Mesenteric fat pad (tissue), 1 donor: ENCODE measurements at regions not wholly inside any gene's neighbourhood (a gene's known extent, or its start where the extent isn't known, plus 50 kb on each side); places are given as distances from the start of the nearest gene placed in this dataset.

Source experiments
- DNase-seq: peaks from one replicate; pipeline ENCODE4 v3.0.0-alpha.2; 2020; ENCODE audit warnings: low spot score
- donor health status: DM: yes; HTN: yes; CAD: no.

- DNase-seq = no peak
Measured at GRCh38 chr15:31805090-31805662, 225.1 kb upstream of the CHRNA7 start.

DNA sequence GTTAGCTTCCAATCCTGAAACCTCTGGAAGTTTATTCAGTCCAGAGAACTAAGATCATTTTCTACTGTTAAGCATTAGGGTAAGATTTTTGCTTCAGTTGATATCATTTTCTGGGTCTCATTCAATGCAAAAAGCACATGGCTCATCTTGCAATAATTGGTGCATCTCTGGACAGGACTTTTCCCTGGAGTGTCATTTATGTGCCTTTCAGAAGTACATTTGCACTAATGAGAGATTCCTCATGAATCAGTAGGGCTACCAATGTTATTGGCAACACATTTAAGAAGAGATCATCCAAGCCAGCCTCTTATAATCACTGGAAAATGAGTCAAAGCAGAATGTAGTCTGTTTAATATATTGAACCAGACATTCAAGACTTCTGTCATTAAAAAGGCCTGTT lies 224.2 kb upstream of the CHRNA7 start:
- no peak for DNase-seq

DNA sequence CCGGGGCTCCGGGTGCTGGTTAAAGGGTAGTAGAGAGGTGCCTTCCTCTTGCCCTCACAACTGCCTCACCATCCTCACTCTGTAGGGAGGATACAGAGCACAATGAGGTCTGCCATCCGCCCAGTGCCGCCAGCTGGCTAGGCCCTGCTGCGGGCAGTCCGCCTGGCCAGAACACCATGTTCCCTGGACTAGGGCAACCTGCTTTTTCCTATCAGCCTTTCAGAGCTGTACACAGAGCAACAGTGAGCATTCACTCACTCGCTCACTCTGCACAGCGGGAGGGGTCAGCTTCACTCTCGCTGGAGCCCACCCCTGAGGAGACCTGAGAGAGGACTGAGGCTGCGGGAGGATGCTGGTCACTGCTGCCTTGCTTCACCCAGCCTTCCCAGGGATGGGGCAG lies 218.7 kb upstream of the CHRNA7 start:
- DNase-seq = no peak

DNA sequence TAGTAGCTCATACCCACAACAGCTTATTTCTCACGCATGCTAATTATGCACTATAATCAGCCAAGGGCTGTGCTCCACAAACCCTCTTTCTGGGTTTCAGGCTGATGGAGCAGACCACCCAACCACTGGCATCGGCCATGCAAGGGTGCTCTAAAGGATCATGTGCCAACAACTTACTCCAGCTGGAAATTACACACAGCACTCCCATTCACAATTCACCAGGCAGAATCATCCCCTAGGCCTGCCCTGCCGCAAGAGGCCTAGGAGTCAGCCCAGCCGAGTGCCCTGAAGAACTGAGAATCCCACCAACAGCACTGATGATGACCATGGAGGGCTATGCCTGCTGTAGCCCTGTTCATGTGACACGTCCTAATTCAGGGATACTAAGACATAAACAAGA lies 216.2 kb upstream of the CHRNA7 start:
- DNase-seq = no peak

GRCh38 chr15:31815411-31816155 lies 214.7 kb upstream of the CHRNA7 start:
- DNase-seq = no peak

DNA sequence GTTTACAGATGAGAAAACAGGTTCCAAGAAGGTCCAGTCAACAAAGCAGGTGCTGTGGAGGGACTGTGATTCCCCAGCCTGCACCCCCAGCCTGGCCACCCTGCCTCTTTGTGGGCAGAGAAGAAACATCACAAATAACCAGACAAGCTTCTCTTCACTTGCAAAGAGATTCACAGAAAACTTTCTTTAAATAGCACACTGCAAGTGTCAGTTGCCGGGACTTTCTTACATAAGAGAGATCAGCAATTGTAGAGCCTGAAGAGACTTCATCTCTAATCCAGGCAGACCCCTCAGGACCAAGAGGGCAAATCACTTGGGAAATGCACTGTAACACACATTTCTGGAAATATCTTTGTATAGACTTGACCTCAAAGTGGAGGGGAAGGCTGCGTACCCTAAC lies 207.9 kb upstream of the CHRNA7 start:
- DNase-seq = no peak

DNA sequence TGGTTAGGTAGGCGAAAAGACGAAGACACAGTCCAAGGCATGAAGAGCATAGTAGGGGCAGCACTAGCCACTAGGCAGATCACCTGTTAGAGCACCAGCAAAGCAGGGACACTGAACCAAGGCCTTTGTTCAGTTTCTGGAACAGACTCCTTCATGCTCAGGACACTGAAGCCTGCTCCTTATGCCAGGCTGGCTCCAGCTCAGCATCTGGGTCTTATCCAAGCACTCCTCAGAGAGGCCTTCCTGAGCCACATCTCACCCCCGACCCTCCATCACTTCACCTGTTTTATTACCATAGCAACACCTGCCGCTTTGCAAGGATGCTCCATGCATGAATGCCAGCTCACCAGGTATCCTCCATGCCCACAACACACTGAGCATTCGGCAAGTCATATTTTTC lies 206.3 kb upstream of the CHRNA7 start:
- DNase-seq = no peak

- no peak for DNase-seq
Measured at GRCh38 chr15:31828594-31828993, 201.7 kb upstream of the CHRNA7 start.

DNA sequence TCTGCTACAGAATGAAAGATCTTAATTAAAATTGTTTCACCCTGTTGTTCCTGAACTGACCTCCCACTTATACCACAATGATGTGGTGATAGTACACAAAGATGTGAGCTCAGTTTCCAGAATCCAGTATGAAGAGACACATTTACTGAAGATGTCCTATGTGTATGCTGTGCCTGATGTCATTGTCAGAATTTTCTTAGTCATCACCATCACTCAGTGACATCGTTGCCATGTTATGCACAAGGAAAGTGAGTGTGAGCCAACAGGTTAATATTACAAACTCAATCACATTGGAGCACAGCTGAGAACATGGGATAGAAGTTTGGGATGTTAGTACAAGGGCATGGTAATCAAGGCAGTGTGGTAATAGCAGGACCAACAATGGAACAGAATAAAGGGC lies 199.7 kb upstream of the CHRNA7 start:
- DNase-seq = no peak

DNA sequence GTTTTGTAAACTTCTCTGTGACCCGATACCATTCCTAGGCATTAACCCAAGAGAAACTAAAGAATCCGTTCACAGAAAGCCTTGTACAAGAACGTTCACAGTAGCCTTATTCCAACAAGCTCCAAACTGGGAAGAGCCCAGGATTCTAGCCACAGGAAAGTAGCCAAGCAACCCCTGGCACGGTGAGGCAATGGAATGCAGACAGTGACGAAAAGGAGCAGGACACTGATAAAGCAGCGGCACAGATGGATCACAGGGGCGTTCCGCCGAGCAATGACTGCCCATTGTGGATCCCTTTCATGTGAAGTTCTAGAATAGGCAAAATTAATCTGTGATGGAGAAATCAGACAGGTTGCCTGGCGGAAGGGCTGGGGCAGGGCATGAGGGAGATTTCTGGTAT lies 198.7 kb upstream of the CHRNA7 start:
- DNase-seq = no peak

- DNase-seq = no peak
Measured at GRCh38 chr15:31834654-31835053, 195.7 kb upstream of the CHRNA7 start.

- no peak for DNase-seq
Measured at GRCh38 chr15:31839388-31839787, 190.9 kb upstream of the CHRNA7 start.

DNA sequence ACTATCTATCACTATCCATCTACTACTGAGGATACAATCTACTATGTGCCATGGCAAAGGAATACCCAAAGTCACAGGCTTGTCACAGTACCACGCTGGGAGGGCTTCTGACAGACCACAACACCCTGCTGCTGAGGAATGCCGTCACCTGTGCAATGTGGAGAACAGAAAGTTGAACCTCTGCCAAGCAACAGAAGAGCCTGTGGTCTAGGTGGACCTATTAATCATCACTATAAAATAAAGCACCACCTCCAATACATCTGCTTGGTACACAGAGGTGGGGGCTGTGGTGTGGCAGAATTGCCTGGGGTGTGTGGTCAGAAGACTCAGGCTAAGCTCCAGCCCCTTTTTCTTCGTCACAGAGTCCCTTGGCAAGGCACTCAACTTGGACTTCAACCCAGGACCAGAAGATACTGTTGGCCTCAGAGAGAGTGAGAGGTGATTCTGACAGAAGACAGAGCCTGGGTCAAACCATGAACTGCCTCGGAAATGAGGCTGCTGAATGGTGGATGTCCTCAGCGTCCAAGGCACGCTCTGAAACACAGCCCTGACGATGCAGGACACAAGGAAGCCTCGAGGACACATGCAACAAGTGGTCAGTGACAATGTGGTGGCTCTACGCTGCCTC lies 189.4 kb upstream of the CHRNA7 start:
- DNase-seq = no peak

- no peak for DNase-seq
Measured at GRCh38 chr15:31842532-31843195, 187.7 kb upstream of the CHRNA7 start.

GRCh38 chr15:31843426-31844055 lies 186.8 kb upstream of the CHRNA7 start:
- no peak for DNase-seq

GRCh38 chr15:31845791-31846190 lies 184.5 kb upstream of the CHRNA7 start:
- DNase-seq = no peak

- no peak for DNase-seq
Measured at GRCh38 chr15:31847961-31848360, 182.4 kb upstream of the CHRNA7 start.

- no peak for DNase-seq
Measured at GRCh38 chr15:31848621-31849020, 181.7 kb upstream of the CHRNA7 start.

GRCh38 chr15:31852933-31853799 lies 177.1 kb upstream of the CHRNA7 start:
- DNase-seq = no peak

DNA sequence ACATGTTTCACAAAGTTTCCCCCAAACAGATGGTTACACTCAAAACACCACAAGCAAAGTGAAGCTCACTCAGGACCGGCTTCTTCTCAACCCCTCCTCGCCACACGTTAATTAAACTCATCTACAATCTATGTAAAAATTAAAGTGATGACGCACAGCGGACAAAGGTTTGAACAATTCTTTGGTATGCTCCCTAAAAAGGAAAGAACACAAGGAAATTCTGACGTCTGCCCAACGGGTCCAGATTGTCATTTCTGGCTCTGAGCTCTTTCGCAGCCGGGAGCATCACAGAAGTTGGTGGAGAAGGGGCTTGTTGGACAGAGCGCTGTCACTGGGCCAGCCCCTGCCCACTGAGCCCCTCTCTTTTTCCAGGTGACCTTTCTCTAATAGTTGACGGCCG lies 173.7 kb upstream of the CHRNA7 start:
- DNase-seq = no peak

DNA sequence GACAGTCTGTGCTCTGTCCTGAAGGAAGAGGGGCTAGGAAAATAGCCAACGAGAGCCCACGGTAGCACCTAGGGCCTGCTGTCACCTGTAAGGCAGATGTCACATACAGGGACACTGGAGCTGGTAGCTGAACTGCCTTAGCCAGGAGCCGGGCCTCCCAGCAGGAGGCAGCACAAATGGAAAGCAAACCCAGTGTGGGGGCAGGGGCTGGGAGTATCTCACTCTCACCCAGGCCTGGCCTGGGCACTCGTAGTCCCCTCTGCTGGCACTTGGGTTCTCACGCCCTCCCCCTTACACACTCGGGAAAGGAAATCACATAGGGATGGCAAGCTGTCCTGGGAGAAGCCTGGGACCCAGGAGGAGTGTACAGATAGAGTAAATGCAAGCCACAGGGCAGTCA lies 173.1 kb upstream of the CHRNA7 start:
- DNase-seq = no peak
